GM19468 (cell line): ENCODE measurements at regions not wholly inside any gene's neighbourhood (a gene's known extent, or its start where the extent isn't known, plus 50 kb on each side); places are given as distances from the start of the nearest gene placed in this dataset.
"Not testable (repeated sequence)": the region's sequence is repeated elsewhere in the genome, so short reads cannot be mapped to it uniquely, and the experiment has no call there.

Experiments
- ATAC-seq: cut with Tn5 transposase; IDR thresholded peaks from one replicate; pipeline ENCODE4 v1.9.1; 2021; ENCODE audit warnings: mild to moderate bottlenecking, moderate library complexity, moderate number of reproducible peaks; ENCODE audit not compliant: unreplicated experiment; ENCODE audit errors: extremely low read depth

DNA sequence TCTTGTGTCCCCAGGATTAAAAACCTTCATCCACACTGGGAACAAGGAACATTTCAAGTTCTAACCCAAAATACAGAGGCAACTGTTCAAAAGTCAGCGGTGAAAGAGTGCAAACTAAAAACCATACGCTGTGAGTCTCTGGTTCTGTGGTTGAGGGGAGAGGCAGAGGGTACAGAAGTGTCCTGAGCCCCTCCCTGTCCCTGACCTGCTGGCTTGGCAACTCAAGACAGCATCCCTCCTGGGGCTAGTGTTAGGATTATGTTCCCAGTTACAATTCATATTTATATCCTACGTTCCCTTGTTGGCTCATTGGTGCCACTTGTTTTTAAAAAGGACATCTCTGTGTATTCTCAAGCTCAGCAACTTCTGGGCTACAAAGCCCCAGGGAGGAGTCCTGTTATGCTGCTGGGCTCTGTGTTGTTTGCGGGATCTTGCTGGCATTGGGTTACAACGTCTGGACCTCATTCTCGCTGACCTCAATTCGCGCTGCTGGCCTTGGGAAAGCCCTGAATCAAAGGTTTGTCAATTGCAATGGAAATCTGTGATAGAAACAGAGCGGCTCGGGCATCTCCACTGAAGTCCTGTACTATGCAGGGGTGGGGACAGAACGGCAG, 420.8 kb downstream of the FUT8 start:
- no peak for ATAC-seq

DNA sequence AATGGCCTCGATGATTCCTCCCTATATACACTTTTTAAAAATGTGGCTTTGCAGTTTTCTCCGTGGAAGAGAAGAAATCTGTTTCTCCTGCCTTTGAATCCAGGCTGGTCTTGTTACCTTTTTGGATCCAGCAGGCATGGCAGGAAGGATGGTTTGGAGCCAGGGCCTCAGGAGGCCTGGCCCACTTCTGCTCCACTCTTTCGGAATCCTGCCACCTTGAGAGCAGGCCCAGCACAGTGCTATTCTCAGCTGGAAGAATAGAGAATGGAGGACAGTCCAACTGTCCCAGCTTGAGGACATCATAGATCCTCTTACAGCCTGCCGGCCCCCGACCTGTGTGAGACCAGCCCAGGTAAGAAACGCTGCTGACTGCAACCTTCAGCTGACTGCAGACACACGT, 421.5 kb downstream of the FUT8 start:
- no peak for ATAC-seq

DNA sequence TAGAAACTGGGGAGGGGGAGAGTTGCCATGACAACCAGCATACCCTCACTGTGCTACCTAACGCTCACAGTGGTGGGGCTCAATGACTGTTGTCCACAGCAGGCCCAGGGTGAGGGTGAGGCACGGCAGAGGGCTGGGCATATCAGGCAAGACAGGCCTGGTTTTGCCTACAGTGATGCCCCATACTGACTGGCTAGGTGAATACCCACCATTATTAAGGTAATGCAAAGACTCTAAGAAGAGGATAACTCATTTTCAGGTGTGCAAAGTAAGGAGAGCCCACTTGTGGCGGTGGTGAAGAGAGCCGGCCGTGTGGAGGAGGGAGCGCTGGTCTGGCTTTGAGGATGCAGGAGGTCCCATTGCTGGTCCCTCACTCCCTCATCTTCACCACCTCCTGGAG, 422.3 kb downstream of the FUT8 start:
- no peak for ATAC-seq

- no peak for ATAC-seq
Observed at GRCh38 chr14:65835501-65835900, 423.0 kb downstream of the FUT8 start.

GRCh38 chr14:65838565-65838964, 426.0 kb downstream of the FUT8 start:
- ATAC-seq: no peak

DNA sequence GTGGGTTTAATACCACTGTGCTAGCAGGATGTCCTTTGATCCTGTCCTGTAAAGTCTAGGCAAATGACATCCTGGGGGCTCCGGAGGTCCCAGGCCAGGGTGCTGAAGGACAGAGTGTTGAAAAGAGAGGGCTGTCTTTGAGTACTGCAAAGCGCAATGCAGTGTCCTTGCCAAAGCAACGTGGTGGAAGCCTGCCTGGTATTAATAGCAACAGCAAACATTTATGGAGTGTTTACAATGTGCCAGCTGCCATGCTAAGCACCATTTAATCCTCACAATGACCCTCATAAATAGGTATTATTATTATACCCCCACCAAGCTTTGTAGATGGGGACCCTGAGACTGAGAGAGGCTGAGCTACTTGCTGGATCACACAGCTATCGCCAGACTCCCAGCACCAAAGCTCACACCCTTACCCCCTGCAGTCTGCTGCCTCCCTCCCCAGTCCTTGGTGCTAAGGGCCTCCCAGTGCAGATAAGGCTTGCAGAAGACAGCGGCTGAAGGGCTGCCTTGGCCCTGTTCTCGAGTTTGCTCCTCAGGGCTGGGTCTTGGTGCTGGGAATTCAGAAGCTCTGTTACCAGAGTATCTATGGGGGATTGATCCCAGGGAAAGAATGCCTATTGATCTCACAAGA, 427.7 kb downstream of the FUT8 start:
- ATAC-seq: no peak

- no peak for ATAC-seq
Observed at GRCh38 chr14:65840786-65841185, 428.3 kb downstream of the FUT8 start.

DNA sequence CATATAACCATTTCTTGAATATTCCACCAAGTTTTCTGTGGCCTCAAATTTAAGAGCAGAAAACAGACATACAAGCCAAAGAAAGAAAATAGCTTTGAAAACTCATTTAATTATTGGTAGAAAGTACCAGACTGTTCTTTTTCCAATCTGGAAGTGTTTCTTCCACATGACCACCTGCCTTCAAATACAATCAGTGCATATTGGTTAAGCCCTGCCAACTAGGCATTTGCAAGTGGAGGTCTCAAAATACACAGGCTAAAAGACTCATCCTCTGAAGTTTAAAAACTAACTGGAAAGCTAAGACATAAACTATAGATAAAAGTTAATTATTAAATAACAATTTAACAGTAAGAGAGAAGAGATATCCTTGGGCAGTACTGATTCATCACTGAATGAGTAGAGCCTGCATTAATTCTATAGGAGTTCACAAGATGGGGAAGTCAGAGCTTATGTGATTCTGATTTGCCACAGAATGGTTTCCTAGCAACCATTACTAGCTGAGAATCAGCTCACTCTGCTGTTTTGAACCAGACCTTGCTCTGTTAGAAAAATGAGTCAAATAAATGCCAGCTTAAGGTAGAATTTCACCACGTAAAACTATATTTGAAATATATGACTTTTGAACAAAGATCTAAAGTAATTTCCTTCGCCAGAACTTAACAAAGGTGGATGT, 433.8 kb downstream of the FUT8 start:
- no peak for ATAC-seq

DNA sequence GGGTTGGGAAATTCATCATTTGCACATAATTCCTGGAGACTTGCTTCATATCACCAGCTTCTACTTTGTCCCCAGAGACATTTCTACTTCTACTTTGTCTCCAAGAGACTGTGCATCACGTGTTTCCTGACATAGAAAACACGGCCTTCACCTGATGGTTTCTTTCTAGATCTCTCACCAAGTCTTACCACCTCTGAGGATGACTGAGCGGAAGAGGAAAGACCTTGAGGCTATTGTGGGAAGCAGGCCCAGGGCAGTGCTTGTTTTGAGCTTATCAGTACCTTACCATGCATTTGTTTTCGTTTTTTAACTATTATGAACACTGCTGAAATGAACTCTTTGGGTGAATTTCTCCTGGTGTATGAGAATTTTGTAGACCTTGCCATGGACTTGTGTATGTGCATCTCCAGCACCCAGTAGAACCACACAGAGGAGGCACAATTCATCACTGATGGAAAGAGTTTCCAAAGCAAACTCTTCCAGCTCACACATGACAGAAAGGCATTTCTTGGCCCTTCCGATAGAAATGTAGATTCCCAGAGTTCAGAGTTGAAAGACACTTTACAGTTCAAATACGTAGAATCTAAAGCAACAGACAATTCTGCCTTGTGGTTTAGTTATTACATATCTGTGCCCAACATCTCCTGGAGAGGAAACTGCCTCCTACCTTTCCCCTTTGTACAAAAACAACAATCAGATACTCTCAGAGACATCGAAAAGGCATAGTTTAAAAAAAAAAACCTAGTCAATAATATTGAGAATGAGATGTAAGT, 434.7 kb downstream of the FUT8 start:
- ATAC-seq: no peak

GRCh38 chr14:65847931-65848330, 435.4 kb downstream of the FUT8 start:
- not testable (repeated sequence) for ATAC-seq

DNA sequence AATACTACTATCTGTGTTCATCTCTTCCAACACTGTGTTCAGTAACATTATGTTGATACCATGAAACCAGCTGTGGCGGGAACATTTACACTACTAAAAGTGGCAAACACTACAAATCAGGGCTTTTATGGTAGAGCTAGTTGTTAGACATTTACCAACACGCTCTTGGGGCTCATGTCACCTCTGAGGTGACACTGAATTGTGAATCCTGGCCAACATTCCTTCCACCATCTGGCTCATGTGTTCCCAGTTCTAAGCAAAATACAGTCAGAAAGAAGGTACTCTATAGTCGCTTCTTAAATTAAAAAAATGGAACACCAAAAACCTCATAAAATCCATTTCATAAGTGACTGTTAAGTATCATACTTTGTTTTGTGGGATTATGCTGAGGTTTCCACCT, 436.6 kb downstream of the FUT8 start:
- ATAC-seq: no peak

GRCh38 chr14:65849558-65849957, 437.0 kb downstream of the FUT8 start:
- no peak for ATAC-seq

- no peak for ATAC-seq
Observed at GRCh38 chr14:65850429-65851135, 438.1 kb downstream of the FUT8 start.

DNA sequence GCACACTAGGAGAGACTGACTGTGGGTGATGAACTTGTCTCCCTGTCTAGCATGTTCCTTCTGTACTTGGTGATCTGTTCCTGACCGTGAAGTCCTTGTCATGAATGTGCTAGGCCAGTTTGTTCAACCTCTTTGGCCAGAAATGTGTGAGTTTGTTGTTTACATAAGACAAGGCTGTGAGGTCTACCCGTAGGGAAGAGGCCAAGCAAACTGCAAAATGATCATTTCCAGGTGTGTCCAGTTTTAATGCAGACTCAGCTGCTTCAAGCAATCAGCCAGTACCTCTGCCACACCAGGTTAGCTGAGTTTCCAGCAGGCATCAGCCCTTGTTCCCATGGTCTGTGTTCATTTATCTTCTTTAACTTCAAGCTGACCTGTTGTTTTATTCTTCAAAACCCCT, 440.2 kb downstream of the FUT8 start:
- ATAC-seq: no peak

DNA sequence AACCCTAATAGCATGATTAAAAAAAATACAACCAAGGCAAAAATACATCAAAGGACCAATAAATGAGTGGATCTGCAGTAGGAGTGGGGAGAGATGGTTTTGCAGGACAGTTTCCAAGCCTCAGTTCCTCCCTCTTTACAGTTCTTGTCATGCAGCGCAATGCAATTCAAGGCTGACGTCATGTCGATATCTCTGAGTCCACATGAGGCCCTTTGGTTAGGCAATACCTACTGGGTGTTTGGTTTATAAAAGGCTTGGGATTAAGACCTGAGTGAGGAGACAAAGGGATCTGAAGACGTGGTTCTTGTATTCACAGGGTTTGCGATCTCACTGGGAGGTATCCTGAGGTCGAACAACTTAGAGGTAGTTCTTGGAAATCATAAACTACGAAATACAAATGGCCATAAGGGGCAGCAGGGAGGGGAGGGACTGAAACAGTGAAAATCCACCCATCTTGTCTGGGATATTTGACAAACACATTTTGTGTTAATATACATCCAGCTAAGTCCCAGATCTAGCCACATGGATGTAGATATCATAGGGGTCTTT, 441.0 kb downstream of the FUT8 start:
- no peak for ATAC-seq

GRCh38 chr14:65854215-65854614, 441.7 kb downstream of the FUT8 start:
- ATAC-seq: no peak

- ATAC-seq: no peak
Observed at GRCh38 chr14:65860956-65861611, 448.6 kb downstream of the FUT8 start.

DNA sequence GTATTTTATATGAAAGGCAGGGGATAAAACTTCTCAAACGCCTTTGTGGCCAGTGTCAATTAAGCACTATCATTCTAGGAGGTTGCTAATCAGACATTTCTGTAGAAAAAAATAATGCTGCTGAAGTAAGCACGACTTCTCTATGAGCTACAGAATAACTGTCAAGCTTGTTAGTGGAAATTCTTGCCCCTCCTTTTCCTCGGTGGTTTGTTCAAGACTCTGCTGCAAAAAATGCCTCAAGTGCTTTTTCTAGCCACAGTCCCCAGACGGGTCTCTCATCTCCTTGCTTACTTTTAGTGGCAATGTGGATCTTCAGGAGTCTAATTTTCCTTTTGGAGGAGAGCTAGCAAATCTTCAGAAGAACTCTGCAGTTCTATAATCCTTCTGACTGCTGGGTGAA, 452.0 kb downstream of the FUT8 start:
- no peak for ATAC-seq

GRCh38 chr14:65864984-65865383, 452.5 kb downstream of the FUT8 start:
- no peak for ATAC-seq

DNA sequence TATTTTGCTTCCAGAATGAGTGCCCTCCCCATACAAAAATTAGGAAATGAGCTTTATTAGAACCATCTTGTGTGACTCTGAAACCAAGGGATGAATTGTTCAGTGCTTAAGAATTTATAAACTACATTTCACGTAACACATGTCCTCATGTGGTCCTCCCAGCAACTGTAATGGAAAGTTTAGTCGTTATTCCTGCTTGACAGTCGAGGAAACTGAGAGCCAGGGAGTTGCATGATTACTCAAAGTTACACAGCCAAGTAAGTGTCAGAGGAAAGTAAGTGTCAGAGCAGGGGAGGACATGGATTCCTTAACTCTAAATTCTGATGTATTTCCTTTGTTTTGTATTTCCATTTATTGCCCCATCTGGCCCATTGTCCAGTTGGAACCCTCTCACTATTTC, 453.9 kb downstream of the FUT8 start:
- ATAC-seq: no peak
